Ovary (tissue), 3 donors: ENCODE measurements at regions not wholly inside any gene's neighbourhood (a gene's known extent, or its start where the extent isn't known, plus 50 kb on each side); places are given as distances from the start of the nearest gene placed in this dataset.

Experiments used
- POLR2A ChIP-seq: fragments of 450-650 bp; IDR thresholded peaks from one replicate; pipeline ENCODE4 v1.6.1; 2017; ENCODE audit warnings: antibody characterized with exemption, mild to moderate bottlenecking, moderate library complexity
- TF ChIP-seq, protein P1 (sequence below), 3 donors: fragments of 450-650 bp in 2 of 3; fragments of 200-600 bp in 1 of 3; IDR thresholded peaks; one replicate each; pipeline versions ENCODE4 v1.5.1 to v1.8.0; 2016 to 2022; ENCODE audit warnings: antibody characterized with exemption in 3 of 3, mild to moderate bottlenecking in 1 of 3
- donor health status: DM: no; HTN: no; CAD: no.

DNA sequence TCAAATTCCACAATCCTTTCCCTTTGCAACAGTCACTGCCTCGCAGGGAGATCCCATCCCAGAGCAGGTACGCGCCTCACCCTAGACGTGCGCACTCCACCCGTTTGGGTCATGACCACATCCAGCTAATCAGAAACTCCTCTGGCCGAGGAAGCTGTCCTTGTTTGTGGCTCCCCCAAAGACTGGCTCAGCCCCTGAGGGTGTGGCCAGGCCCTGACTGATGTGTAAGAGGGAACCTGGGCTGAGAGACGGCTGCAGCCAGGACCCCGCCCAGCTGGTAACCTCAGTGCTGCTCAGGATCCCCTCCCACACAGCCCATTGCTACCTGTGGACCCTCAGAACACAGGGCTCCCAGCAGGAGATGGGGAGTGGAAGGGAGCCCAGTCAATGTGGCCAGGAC lies 183.2 kb upstream of the SFSWAP start:
- no peak for TF ChIP-seq POLR2A
- TF ChIP-seq, protein P1, sequence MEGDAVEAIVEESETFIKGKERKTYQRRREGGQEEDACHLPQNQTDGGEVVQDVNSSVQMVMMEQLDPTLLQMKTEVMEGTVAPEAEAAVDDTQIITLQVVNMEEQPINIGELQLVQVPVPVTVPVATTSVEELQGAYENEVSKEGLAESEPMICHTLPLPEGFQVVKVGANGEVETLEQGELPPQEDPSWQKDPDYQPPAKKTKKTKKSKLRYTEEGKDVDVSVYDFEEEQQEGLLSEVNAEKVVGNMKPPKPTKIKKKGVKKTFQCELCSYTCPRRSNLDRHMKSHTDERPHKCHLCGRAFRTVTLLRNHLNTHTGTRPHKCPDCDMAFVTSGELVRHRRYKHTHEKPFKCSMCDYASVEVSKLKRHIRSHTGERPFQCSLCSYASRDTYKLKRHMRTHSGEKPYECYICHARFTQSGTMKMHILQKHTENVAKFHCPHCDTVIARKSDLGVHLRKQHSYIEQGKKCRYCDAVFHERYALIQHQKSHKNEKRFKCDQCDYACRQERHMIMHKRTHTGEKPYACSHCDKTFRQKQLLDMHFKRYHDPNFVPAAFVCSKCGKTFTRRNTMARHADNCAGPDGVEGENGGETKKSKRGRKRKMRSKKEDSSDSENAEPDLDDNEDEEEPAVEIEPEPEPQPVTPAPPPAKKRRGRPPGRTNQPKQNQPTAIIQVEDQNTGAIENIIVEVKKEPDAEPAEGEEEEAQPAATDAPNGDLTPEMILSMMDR (IDR thresholded peaks at IDR 0.05), result no peak
